AG20443 (cell line): ENCODE measurements at regions not wholly inside any gene's neighbourhood (a gene's known extent, or its start where the extent isn't known, plus 50 kb on each side); places are given as distances from the start of the nearest gene placed in this dataset.
"Not testable (repeated sequence)": the region's sequence is repeated elsewhere in the genome, so short reads cannot be mapped to it uniquely, and the experiment has no call there.

Experiments
- DNase-seq: peaks from one replicate; pipeline ENCODE4 v3.0.0; 2012; ENCODE audit warnings: low spot score, mixed read lengths

DNA sequence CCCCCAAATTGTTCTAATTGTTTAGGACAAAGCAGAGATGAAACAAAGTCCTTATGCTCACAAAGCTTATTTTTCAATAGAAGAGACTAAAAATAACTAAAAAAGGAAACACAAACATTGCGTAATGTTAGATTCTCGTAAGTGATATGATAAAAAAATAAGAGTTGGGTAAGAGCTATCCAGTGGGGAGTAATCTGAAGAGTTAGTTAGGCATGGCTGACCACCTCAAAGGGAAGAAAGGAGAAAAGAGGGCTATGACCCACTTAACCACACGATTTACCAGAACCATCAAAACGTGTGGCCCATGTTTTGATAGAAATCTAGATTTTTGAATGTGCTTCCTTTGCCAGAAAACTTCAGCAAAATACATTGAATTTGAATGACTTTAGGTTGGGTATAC, 1296.8 kb upstream of the NUDT12 start:
- no peak for DNase-seq

- not testable (repeated sequence) for DNase-seq
These were observed 1289.5 kb upstream of the NUDT12 start for GRCh38 chr5:104852099-104852498.

DNA sequence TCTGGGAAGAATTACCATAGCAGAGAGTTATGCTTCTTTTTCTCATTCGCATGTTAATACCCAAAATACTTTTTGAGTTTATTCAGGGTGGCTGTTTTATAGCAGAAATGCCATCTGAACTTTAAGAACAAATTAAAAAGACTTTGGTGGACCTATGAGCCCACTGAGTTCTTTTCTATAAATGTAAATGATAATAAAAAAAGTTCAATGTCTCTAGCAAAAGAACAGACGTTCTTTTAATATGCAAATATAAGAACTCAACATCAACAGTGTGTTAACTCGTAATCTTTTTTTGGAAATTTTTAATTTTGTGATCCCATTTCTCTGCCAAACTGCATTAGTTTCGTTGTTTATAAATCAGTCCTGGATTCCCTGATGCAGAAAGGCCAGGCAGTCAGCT, 1283.0 kb upstream of the NUDT12 start:
- no peak for DNase-seq

DNA sequence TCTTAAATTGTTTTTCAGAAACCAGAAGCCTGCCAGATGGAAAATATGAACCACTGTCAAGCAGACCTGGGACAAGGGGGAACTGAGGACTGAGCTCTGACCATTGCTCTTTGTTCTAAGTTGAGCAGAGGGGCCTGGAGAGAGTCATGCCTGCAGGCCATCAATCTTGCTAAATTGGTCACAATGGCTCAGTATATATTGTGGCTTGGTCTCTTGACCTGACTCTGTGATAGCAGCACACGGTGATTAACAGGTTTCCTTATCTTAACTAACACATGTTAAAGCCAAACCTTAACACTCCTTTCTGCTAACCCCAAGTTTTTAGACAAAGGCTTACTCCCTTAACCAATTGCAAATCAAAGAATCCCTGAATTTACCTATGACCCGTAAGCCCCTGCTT, 1281.2 kb upstream of the NUDT12 start:
- no peak for DNase-seq

DNA sequence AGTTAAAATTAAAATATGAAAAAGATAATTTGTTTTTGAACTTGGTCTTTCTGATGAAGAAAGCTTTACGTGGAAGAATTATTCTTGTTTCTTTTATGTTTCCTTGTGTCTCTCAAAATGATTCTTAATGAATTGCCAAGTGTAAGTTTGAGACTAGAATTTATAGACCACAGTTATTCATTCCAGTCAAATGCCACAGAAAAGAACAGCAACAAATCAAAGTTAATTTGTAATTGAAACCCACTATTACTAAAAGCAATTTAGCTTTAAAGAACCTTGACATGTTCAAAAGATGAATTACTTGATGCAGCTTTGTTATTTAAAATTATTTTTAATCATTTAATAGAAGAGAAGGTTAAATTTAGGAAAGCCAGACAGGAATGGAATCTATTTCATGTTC, 1277.7 kb upstream of the NUDT12 start:
- DNase-seq: no peak

- not testable (repeated sequence) for DNase-seq
These were observed 1268.9 kb upstream of the NUDT12 start for GRCh38 chr5:104831515-104831914.

DNA sequence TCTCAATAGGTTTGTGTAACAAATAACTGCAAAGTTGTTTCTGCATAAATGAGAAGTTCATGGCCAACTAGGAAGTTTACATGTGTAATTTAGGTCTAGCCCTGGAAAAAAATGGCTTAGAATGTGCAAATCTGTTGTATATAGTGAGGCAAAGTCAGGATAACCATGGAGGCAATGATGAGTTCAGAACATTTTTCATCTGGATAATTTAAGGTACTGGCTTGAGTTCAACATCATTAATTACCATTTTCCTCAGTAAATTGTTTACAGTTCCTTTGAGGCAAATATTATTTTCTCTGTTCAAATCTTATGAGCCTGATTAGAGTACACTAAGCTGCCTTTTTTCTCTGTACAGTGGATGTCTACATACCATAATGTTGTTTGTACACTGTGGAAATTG, 1259.0 kb upstream of the NUDT12 start:
- no peak for DNase-seq

- no peak for DNase-seq
These were observed 1254.5 kb upstream of the NUDT12 start for GRCh38 chr5:104817127-104817526.

DNA sequence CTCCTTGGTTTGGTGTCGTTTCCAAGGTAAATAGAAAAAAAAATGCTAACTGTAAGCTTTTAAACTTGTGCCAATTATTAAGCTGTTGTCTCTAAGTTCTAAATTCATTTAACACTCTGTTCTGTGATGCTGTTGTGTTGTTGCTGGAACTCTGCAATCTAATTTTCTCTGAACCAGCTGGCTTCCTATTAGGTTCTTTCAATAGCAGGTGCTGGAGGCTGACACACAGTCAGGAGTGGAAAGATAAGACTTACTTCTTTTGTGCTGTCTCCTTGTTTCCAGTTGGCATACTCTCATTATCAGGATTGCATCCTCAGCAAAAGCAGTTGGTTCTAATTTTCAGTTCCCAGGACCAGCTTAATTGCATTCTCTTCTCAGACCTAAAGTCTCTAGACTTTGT, 1252.6 kb upstream of the NUDT12 start:
- DNase-seq: no peak

DNA sequence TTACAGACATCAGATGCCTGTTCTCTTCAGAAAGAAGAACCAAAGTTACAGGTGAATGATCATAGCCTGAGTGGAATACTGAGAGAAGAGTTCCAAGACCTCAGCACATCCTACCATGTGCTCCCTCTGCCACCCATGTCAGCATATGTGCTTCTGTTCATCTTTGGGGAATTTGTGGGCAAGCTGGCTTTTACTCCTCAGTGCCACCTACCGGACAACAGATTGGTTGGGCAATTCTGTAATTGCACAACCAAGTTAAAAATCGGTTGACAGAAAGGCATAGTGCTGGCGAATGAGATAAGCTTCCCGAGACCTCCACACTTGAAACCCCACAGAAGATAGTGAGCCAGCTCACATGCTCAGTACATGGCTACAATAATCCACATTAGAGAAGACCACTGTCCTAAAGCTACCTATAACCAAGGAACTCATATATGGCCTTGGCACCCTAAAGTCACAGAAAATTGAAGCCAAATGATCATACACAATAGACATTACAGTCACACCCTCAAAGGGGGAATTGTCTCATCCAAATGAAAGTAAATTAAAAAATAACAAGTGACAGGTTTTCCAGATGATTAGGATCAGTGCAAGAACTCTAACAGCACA, 1238.0 kb upstream of the NUDT12 start:
- DNase-seq: no peak

DNA sequence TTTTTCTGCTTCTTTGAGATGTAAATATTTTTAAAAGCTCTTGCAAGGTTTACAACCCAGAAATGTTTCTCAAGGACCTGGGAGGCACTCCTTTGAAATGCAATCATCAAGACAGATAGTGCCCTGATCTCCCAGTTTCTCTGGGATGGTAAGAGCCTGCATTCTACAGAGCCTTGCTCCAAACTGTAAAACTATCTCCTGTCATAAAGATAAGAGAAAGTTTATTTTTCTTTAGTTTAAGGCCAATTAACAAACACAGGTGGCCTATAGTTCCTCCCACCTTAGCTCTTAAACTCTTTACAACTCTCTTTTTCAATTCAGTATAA, 1231.1 kb upstream of the NUDT12 start:
- no peak for DNase-seq

- DNase-seq: no peak
These were observed 1230.6 kb upstream of the NUDT12 start for GRCh38 chr5:104793031-104793754.

DNA sequence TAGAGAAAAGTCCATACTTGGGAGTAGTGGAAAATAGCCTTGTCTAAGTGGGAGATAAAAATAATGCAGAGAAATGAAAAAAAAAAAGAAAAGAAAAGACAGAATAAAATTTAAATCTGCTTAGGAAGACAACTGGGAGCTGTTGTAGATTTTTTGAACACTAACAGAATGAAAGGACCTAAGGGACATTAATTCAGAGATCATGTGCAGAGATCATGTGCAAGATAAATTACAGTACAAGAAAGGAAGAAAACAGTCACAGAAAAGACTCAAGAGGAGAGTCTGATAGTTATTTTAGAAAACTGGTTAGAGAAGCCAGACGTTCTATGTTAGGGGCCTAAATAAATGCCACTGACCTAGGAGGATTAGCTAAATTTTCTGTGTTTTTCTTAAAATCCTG, 1226.8 kb upstream of the NUDT12 start:
- no peak for DNase-seq

- DNase-seq: no peak
These were observed 1222.5 kb upstream of the NUDT12 start for GRCh38 chr5:104785097-104785496.

GRCh38 chr5:104774372-104774771, 1211.8 kb upstream of the NUDT12 start:
- no peak for DNase-seq

GRCh38 chr5:104764197-104764596, 1201.6 kb upstream of the NUDT12 start:
- DNase-seq: no peak

- no peak for DNase-seq
These were observed 1200.6 kb upstream of the NUDT12 start for GRCh38 chr5:104763216-104763615.

DNA sequence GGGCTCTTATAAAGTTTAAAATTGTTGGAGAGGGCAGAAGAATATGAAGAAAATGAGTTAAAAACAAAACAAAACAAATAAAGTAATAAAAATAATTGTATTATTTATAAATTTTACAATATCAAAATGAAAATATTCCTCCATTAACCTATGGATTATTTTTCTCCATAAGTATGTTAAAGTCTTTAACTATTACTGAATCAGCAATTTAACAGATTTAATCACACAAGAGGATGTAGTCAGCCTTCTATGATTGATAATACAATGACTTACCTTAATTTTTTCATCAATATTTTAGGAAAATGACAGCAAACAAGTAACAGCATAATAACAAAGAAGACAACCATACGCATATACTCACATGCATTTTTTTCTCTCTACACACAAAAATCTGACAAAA, 1195.3 kb upstream of the NUDT12 start:
- DNase-seq: no peak

GRCh38 chr5:104755806-104756205, 1193.2 kb upstream of the NUDT12 start:
- DNase-seq: no peak

- DNase-seq: no peak
These were observed 1191.9 kb upstream of the NUDT12 start for GRCh38 chr5:104754311-104754995.

DNA sequence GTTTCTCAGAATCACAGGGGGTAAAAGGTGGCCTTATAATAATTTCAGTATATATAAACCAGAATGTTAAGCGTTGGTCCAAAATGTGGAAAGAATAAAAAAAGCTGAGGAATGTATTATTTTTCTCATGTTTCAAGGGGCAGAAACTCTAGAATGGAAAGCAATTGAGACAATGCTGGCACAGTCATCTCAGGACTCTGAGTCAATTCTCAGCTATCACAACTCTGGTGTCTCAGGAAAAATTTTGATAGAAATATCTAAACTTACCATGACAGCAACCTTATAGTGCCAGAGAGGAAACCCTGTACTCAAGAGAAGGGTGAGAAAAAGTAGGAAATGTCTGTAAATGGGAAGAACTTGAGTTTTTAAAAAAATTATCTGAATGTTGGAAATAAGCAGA, 1189.4 kb upstream of the NUDT12 start:
- DNase-seq: no peak

DNA sequence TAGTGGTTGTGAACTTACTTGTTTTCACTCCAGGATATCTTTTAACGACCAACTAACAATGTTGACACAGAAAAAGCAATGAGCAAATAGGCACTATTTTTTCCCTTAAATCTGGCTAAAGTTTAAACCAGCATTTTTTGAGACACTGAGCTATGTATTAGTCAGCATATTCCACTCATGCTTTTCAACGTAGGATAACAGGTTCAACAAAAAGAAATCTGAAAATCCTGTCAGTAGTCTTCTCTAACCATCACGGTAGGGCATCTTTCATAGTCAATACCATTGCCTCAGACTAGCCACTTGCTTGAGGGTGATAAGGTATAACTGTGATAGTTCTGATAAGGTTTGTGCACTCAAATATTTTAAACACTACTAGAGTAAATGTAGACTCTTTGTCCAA, 1177.3 kb upstream of the NUDT12 start:
- no peak for DNase-seq

GRCh38 chr5:104739503-104739902, 1176.9 kb upstream of the NUDT12 start:
- no peak for DNase-seq

DNA sequence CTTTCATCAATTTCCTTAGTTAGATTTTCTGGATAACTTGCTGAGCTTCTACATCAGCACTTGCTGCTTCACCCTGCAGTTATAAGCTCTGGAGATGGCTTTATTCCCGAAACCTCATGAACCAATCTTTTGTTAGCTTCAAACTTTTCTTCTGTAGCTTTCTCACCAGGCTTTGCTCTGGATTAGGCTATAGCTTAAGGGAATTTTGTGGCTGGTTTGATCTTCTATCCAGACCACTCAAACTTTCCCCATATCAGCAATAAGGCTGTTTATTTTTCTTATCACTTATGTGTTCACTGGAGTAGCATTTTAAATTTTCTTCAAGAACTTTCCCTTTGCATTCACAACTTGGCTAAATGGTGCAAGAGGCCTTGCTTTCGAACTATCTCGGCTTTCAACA, 1173.5 kb upstream of the NUDT12 start:
- DNase-seq: no peak
